Mucosa of descending colon (tissue), 3 donors: ENCODE measurements at regions not wholly inside any gene's neighbourhood (a gene's known extent, or its start where the extent isn't known, plus 50 kb on each side); places are given as distances from the start of the nearest gene placed in this dataset.

Experiments used
- ATAC-seq: fragments of 200-7000 bp; cut with Tn5 transposase; one replicate; pipeline ENCODE4 v1.9.1; 2020; ENCODE audit warnings: mild to moderate bottlenecking, moderate library complexity
- DNase-seq, 3 donors: peaks; one replicate each; pipeline ENCODE4 v3.0.0-alpha.2; 2020
- H3K36me3 ChIP-seq: fragments of 200-600 bp; one replicate; pipeline ENCODE4 v1.8.0; 2021; ENCODE audit warnings: low read depth, mild to moderate bottlenecking
- H3K4me1 ChIP-seq: fragments of 200-600 bp; one replicate; pipeline ENCODE4 v1.8.0; 2021; ENCODE audit warnings: low read depth, mild to moderate bottlenecking
- H3K4me3 ChIP-seq: fragments of 200-600 bp; one replicate; pipeline ENCODE4 v1.8.0; 2021; ENCODE audit warnings: mild to moderate bottlenecking
- H3K9me3 ChIP-seq: fragments of 200-600 bp; one replicate; pipeline ENCODE4 v1.8.0; 2021; ENCODE audit warnings: mild to moderate bottlenecking
- CTCF ChIP-seq: fragments of 200-600 bp; IDR thresholded peaks from one replicate; pipeline ENCODE4 v1.8.0; 2022; ENCODE audit warnings: antibody characterized with exemption, mild to moderate bottlenecking
- intact Hi-C, 2 donors: fragments of 100-400 bp; cut with DNase I in 1 of 2; cut with micrococcal nuclease in 1 of 2; formaldehyde crosslinking; loops; one replicate each; pipeline versions ENCODE4 v1.11.0 to v1.11.1; 2022; cut with DNase I, micrococcal nuclease
- donor health status: DM: no; HTN: no; CAD: no; lungs with moderate emphysema.
- donor health status: DM: no; HTN: no; CAD: no.
- donor health status: DM: no; HTN: yes; CAD: no.

- TF ChIP-seq CTCF: no peak
Observed at GRCh38 chr1:235021321-235021720, 107.3 kb downstream of the TOMM20 start.

GRCh38 chr1:235019961-235020360 is 108.7 kb downstream of the TOMM20 start:
- intact Hi-C loops: no loop called here
- no peak for TF ChIP-seq CTCF
- Histone ChIP-seq H3K36me3 (no peaks in the 10 kb centered on the region), H3K9me3 (no peaks in the 10 kb centered on the region), H3K4me3 (no peak overlapping the region), H3K4me1 (peaks cover 13% of the 10 kb centered on the region)
- DNase-seq (no peak), ATAC-seq (no peak)

More at GRCh38 chr1:235021321-235021720, 107.3 kb downstream of the TOMM20 start:
- Histone ChIP-seq H3K9me3 (no peaks in the 10 kb centered on the region), H3K4me1 (peaks cover 13% of the 10 kb centered on the region), H3K36me3 (no peaks in the 10 kb centered on the region), H3K4me3 (no peak overlapping the region)
- no peak for DNase-seq
- no peak for ATAC-seq
- intact Hi-C loops: no loop called here

GRCh38 chr1:235019471-235019870 is 109.2 kb downstream of the TOMM20 start:
- Histone ChIP-seq H3K4me1 (peaks cover 13% of the 10 kb centered on the region), H3K9me3 (no peaks in the 10 kb centered on the region), H3K4me3 (no peak overlapping the region), H3K36me3 (no peaks in the 10 kb centered on the region)
- intact Hi-C loops: no loop called here
- DNase-seq (no peak), ATAC-seq (no peak)
- no peak for TF ChIP-seq CTCF

- no peak for ATAC-seq
- intact Hi-C loops: no loop called here
- no peak for DNase-seq
- no peak overlapping the region for H3K4me3 ChIP-seq
- no peak for TF ChIP-seq CTCF
- no peaks in the 10 kb centered on the region for H3K36me3 ChIP-seq
- no peaks in the 10 kb centered on the region for H3K9me3 ChIP-seq
- peaks cover 13% of the 10 kb centered on the region for H3K4me1 ChIP-seq
Observed at GRCh38 chr1:235018720-235019444, 109.8 kb downstream of the TOMM20 start.

DNA sequence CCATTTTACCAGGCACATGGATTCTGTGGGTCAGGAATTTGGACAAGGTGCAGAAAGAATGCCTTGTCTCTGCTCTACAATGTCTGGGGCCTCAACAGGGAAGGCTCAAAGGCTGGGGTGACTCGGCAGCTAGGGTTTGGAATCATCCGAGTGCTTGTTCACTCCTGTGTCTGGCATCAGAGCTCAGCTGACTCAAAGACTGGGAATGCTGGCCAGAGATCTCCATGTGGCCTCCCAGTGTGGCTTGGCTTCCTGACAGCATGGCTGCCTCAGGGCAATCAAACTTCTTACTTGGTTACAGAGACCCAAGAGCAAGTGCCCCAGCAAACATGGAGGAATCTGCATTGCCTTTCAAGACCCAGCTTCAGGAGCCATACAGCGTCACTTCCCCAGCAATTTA is 110.5 kb downstream of the TOMM20 start:
- no peak for DNase-seq
- H3K36me3 ChIP-seq: no peaks in the 10 kb centered on the region
- TF ChIP-seq CTCF: no peak
- no peaks in the 10 kb centered on the region for H3K9me3 ChIP-seq
- peaks cover 13% of the 10 kb centered on the region for H3K4me1 ChIP-seq
- H3K4me3 ChIP-seq: no peak overlapping the region
- intact Hi-C loops: no loop called here
- ATAC-seq: no peak

DNA sequence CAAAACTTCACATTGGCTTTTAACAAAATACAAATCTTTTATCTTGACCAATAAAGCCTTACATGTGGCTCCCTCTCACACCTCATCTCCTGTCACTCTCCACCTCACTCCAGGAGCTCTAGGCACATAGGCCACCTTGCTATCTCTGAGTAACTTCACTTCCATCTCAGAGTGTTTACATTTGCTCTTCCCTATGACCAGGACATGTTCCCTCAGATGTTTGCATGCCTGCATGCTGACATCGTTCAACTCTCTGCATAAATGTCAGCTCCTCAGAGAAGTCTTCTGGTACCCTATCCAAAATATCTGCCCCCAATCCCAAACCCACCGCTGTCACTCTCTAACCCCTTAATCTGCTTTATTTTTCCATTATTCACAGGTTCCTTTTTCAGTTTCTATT is 110.9 kb downstream of the TOMM20 start:
- TF ChIP-seq CTCF: no peak
- Histone ChIP-seq H3K4me1 (peaks cover 13% of the 10 kb centered on the region), H3K36me3 (no peaks in the 10 kb centered on the region), H3K4me3 (no peak overlapping the region), H3K9me3 (no peaks in the 10 kb centered on the region)
- no peak for ATAC-seq
- DNase-seq: no peak
- intact Hi-C loops: no loop called here
